Fibroblast of mammary gland (primary cell): ENCODE measurements at regions not wholly inside any gene's neighbourhood (a gene's known extent, or its start where the extent isn't known, plus 50 kb on each side); places are given as distances from the start of the nearest gene placed in this dataset.

Source experiments
- DNase-seq: peaks from one replicate; pipeline ENCODE4 v3.0.0-alpha.2; 2010; ENCODE audit warnings: low read depth
- H3K4me3 ChIP-seq: 2 replicates; pipeline ENCODE4 v1.5.1; 2011; ENCODE audit warnings: low read depth, mild to moderate bottlenecking, low read length, moderate library complexity; ENCODE audit not compliant: control insufficient read depth
- TF ChIP-seq, protein P1 (sequence below): conservative IDR thresholded peaks from 2 replicates; pipeline ENCODE4 v1.5.1; 2011; ENCODE audit warnings: low read depth, low read length, inconsistent platforms; ENCODE audit not compliant: control insufficient read depth, insufficient read depth

DNA sequence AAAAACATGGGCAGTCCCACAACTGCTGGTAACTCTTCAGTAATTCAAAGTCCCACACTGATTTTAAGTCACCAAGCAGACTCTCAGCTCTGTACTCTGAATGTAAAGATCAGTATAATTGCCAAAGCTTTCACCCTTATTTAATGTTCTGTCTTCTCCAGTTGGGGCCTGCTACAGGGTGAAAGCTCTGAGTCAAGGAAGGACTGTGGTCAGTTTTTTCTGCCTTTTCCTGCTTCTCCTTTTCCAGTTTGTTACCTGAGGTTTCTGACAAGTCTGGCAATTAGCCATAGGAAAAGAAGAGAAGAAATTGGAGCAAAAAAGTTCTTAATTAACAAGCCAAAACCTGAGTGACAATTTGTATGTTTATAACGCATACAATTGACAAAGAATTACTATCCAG lies 279.3 kb downstream of the RBM26 start:
- TF ChIP-seq, protein P1, sequence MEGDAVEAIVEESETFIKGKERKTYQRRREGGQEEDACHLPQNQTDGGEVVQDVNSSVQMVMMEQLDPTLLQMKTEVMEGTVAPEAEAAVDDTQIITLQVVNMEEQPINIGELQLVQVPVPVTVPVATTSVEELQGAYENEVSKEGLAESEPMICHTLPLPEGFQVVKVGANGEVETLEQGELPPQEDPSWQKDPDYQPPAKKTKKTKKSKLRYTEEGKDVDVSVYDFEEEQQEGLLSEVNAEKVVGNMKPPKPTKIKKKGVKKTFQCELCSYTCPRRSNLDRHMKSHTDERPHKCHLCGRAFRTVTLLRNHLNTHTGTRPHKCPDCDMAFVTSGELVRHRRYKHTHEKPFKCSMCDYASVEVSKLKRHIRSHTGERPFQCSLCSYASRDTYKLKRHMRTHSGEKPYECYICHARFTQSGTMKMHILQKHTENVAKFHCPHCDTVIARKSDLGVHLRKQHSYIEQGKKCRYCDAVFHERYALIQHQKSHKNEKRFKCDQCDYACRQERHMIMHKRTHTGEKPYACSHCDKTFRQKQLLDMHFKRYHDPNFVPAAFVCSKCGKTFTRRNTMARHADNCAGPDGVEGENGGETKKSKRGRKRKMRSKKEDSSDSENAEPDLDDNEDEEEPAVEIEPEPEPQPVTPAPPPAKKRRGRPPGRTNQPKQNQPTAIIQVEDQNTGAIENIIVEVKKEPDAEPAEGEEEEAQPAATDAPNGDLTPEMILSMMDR: no peak
- H3K4me3 ChIP-seq: no peak overlapping the region
- DNase-seq: no peak

DNA sequence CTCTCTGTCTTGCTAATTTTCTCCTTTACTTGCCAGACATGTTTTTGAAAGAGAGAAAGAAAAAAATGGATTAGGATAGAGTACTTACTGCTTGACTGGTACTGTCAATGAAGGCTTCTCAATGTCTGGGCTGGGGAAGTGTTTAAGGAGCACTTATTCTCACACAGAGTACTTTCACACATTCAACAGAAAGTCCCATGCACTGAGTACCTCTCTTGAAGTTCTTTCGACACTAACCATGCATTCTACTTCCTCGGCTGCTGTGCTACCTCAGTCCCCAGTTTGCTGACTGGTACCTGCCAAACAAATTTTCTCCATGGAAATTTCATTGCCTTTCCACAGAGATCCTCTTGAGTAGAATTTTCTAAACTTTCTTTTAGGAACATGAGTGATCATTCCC lies 281.9 kb downstream of the RBM26 start:
- H3K4me3 ChIP-seq: no peak overlapping the region
- no peak for DNase-seq
- TF ChIP-seq, protein P1: no peak

DNA sequence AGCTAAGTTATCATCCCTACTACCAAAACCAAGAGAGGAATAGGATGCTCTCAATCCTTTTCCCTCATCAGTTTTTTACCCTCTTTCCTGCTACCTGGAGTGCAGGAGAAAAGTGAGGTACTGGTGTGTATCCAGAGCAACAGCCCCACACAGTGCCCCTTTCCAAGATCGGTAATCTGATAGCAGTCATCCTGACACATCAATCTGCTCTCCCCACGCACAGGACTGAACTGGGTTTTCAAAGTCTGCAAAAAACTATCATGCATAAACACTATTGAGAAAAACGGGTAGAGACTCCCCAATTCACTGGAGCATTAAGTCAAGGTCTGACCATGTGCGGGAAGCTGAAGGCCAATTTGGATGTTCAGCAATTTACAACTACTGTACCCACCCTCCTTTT lies 284.8 kb downstream of the RBM26 start:
- TF ChIP-seq, protein P1: no peak
- no peak overlapping the region for H3K4me3 ChIP-seq
- no peak for DNase-seq

DNA sequence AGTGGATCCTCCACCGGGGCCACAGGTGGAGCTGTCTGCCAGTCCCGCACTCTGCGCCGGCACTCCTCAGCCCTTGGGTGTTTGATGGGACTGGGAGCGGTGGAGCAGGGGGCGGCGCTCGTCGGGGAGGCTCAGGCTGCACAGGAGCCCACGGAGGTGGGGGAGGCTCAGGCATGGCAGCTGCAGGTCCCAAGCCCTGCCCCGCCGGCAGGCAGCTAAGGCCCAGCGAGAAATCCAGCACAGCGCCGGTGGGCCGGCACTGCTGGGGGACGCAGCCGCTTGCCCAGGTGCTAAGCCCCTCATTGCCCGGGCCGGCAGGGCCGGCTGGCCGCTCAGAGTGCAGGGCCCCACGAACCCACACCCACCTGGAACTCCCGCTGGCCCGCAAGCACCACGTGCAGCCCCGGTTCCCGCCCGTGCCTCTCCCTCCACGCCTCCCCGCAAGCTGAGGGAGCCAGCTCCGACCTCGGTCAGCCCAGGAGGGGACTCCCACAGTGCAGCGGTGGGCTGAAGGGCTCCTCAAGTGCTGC lies 286.4 kb downstream of the RBM26 start:
- TF ChIP-seq, protein P1: no peak
- DNase-seq: no peak
- no peak overlapping the region for H3K4me3 ChIP-seq

DNA sequence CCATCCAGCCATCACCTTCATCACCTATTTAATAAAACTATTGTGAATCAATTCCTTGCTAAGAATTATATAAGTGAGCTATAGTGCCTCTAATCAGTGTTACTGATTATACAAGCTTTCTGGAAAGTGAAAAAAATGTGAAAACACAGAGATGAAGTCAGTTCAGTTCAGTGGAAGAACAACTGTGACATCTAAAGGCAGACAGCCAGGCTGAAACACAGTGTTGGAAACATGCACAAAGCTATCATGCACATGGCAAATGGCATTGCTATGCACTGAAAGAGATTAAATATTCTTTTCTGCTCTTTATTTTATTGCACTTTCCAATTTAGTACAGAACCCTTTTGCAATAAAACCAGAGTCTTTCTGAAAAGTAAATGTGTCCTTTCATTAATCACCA lies 294.0 kb downstream of the RBM26 start:
- TF ChIP-seq, protein P1: no peak
- DNase-seq: no peak
- H3K4me3 ChIP-seq: no peak overlapping the region

DNA sequence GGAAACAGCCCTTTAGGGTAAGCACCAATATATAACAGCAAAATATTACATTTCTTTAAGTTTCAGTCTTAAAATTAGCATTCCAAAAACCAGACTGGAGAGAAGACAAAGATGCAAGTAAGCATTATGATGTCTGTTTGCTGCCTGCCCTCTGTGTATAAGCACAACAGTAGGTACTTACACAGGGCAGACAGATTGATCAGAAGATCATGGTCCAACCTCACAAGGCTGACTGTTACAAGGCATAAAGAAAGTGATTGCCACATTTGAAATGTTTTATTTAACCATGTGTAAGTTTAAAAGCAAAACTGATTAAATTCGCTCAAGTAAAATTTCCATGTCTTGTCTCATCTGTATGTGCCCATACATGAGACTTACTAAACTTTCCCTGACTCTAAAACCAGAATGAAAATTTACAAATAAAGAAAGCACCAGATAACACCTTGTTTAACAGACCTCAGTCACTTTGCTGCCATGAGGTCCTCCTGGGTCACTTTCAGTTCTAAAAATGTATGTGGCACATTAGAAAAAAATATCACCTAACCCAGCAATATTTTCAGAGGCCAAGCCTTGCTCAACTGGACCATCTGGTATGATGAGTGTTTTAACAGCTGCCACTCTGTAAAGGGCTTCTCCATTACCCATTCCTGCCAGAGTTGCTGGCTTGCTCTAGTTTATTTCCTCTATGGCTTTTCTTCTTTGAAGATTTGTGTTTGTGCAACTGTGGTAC lies 297.0 kb downstream of the RBM26 start:
- TF ChIP-seq, protein P1: no peak
- DNase-seq: no peak
- no peak overlapping the region for H3K4me3 ChIP-seq

DNA sequence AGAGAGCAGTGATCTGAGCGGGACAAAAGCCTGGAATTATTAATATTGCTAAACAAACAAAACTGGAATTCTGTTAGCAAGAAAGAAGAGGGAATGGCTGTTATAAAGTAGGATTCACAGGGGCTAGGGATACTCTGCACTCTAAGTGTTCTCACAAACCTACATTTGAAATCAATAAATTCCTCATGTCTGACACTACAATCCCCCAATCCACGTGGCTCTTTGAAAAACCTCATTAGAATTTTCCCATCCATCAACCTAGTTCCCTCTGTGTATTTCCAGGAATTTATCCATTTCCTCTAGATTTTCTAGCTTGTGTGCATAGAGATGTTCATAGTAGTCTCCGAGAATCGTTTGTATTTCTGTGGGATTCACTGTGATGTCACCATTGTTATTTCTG lies 307.5 kb downstream of the RBM26 start:
- DNase-seq: no peak
- H3K4me3 ChIP-seq: no peak overlapping the region
- TF ChIP-seq, protein P1: no peak
